Lung (tissue), 11 donors: ENCODE measurements at regions not wholly inside any gene's neighbourhood (a gene's known extent, or its start where the extent isn't known, plus 50 kb on each side); places are given as distances from the start of the nearest gene placed in this dataset.

Source experiments
- ATAC-seq: fragments of 200-7000 bp; cut with Tn5 transposase; one replicate; pipeline ENCODE4 v1.9.1; 2020; ENCODE audit warnings: moderate number of reproducible peaks; ENCODE audit not compliant: insufficient read depth, low FRiP score
- DNase-seq, 3 donors: peaks; one replicate each; pipeline ENCODE4 v3.0.0-alpha.2; 2013 to 2017
- H3K27ac ChIP-seq, 2 donors: one replicate each; pipeline ENCODE4 v1.5.1; 2013; ENCODE audit warnings: mild to moderate bottlenecking in 2 of 2, moderate library complexity in 2 of 2, control low read depth in 1 of 2, inconsistent platforms in 1 of 2, low read depth in 1 of 2, low read length in 1 of 2
- H3K27me3 ChIP-seq, 3 donors: one replicate each; pipeline ENCODE4 v1.5.1; 2013; ENCODE audit warnings: low read length in 2 of 3; ENCODE audit not compliant: control insufficient read depth in 3 of 3, insufficient read depth in 3 of 3
- H3K36me3 ChIP-seq, 4 donors: one replicate each; pipeline ENCODE4 v1.5.1; 2013; ENCODE audit warnings: low read length in 4 of 4, mild to moderate bottlenecking in 1 of 4, moderate library complexity in 1 of 4; ENCODE audit not compliant: control insufficient read depth in 4 of 4, insufficient read depth in 4 of 4
- H3K4me1 ChIP-seq, 5 donors: one replicate each; pipeline ENCODE4 v1.5.1; 2013; ENCODE audit warnings: low read length in 5 of 5, mild to moderate bottlenecking in 2 of 5, moderate library complexity in 1 of 5; ENCODE audit not compliant: control insufficient read depth in 5 of 5, insufficient read depth in 5 of 5
- H3K4me3 ChIP-seq: one replicate; pipeline ENCODE4 v1.5.1; 2013; ENCODE audit warnings: mild to moderate bottlenecking, control low read depth, moderate library complexity
- H3K9ac ChIP-seq, 2 donors: one replicate each; pipeline ENCODE4 v1.5.1; 2013; ENCODE audit warnings: low read length in 2 of 2, control low read depth in 1 of 2; ENCODE audit not compliant: insufficient read depth in 1 of 2
- H3K9me3 ChIP-seq, 4 donors: one replicate each; pipeline ENCODE4 v1.5.1; 2013; ENCODE audit warnings: low read length in 3 of 4, mild to moderate bottlenecking in 1 of 4, moderate library complexity in 1 of 4; ENCODE audit not compliant: control insufficient read depth in 4 of 4, insufficient read depth in 3 of 4
- WGBS, 2 donors: extraction: QIAGEN DNeasy Blood & Tissue Kit; methylation state at CpG; one replicate each; pipeline ENCODE4 v1.1.7; 2013; 5-methylcytosine and 5-hydroxymethylcytosine counted together
- TF ChIP-seq, protein P1 (sequence below): IDR thresholded peaks from 2 replicates; pipeline ENCODE4 v1.5.1; 2012; ENCODE audit warnings: mild to moderate bottlenecking; ENCODE audit errors: control extremely low read depth, extremely low read depth
- donor health status: control.
- donor health status: control.
- donor health status: Bipolar disorder and iron deficiency.
- donor health status: healthy.
- donor health status: DM: yes; HTN: yes; CAD: no.

- Histone ChIP-seq H3K9me3 (peaks cover 0 to 5% (median 1%) of the 10 kb centered on the region in 4 donors), H3K4me1 (peaks cover 0 to 3% (median 0%) of the 10 kb centered on the region in 5 donors), H3K4me3 (no peak overlapping the region), H3K36me3 (no peaks in the 10 kb centered on the region), H3K27ac (no peak overlapping the region), H3K27me3 (no peaks in the 10 kb centered on the region), H3K9ac (no peak overlapping the region)
- WGBS, 2 donors = 55 to 77% methylated on average over 1 of the region's 1 CpG
- TF ChIP-seq, protein P1, sequence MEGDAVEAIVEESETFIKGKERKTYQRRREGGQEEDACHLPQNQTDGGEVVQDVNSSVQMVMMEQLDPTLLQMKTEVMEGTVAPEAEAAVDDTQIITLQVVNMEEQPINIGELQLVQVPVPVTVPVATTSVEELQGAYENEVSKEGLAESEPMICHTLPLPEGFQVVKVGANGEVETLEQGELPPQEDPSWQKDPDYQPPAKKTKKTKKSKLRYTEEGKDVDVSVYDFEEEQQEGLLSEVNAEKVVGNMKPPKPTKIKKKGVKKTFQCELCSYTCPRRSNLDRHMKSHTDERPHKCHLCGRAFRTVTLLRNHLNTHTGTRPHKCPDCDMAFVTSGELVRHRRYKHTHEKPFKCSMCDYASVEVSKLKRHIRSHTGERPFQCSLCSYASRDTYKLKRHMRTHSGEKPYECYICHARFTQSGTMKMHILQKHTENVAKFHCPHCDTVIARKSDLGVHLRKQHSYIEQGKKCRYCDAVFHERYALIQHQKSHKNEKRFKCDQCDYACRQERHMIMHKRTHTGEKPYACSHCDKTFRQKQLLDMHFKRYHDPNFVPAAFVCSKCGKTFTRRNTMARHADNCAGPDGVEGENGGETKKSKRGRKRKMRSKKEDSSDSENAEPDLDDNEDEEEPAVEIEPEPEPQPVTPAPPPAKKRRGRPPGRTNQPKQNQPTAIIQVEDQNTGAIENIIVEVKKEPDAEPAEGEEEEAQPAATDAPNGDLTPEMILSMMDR = no peak
- ATAC-seq (no peak), DNase-seq (no peak)
Measured at GRCh38 chr2:12857891-12858290, 141.2 kb downstream of the TRIB2 start.

DNA sequence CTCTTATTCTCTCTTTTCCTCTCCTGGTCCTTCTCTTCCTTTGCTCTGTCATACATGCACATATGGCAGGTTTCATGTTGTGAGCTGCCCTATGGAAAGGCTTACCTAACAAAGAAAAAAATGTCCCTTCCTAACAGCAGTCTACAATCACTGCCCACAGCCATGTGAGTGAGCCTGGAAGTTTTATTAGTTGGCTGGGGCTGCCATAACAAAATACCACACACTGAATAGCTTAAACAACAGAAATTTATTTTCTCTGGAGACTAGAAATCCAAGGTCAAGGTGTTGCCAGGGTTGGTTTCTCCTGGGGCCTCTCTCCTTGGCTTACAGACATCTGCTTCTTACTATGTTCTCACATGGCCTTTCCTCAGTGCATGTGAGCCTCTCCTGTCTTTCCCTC lies 142.1 kb downstream of the TRIB2 start:
- no peak for ATAC-seq

GRCh38 chr2:12861344-12861930 lies 144.7 kb downstream of the TRIB2 start:
- peaks cover 0 to 3% (median 0%) of the 10 kb centered on the region in 5 donors for H3K4me1 ChIP-seq
- DNase-seq (no peak), ATAC-seq (no peak)
- peaks cover 0 to 5% (median 2%) of the 10 kb centered on the region in 4 donors for H3K9me3 ChIP-seq
- no peaks in the 10 kb centered on the region for H3K36me3 ChIP-seq
- WGBS, 2 donors = 58 to 85% methylated on average over 2 of the region's 2 CpGs
- H3K27ac ChIP-seq = peak overlapping the region; percentile 13 to 42
- TF ChIP-seq, protein P1 = no peak
- no peak overlapping the region for H3K4me3 ChIP-seq
- H3K27me3 ChIP-seq = no peaks in the 10 kb centered on the region
- no peak overlapping the region for H3K9ac ChIP-seq

More for the DNA sequence above, 142.1 kb downstream of the TRIB2 start:
- TF ChIP-seq, protein P1 = no peak
- Histone ChIP-seq H3K27ac (no peak overlapping the region), H3K9me3 (peaks cover 0 to 4% (median 2%) of the 10 kb centered on the region in 4 donors), H3K4me3 (no peak overlapping the region), H3K27me3 (no peaks in the 10 kb centered on the region), H3K4me1 (peaks cover 0 to 3% (median 0%) of the 10 kb centered on the region in 5 donors), H3K36me3 (no peaks in the 10 kb centered on the region), H3K9ac (no peak overlapping the region)
- no peak for DNase-seq

DNA sequence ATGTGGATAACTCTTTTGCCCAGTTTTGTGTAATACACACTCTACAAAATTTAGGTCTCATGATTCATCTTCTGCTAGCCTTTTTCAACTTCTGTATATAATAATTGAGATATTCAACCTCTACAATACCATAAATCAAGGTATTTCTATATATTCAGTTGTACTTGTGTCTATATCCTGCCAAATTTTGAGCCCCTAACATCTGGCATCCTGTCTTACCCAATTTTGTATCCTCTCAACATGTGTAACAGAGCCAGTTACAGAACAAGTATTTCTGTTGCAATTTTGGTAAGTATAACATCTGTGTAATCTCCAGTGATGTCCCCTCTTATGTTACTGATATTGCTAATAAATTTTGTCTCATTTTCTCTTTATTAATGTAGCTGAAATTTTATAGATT lies 145.8 kb downstream of the TRIB2 start:
- Histone ChIP-seq H3K4me1 (peaks cover 0 to 2% (median 0%) of the 10 kb centered on the region in 5 donors), H3K9ac (no peak overlapping the region), H3K27me3 (no peaks in the 10 kb centered on the region), H3K4me3 (no peak overlapping the region), H3K36me3 (no peaks in the 10 kb centered on the region), H3K9me3 (peaks cover 0 to 5% (median 2%) of the 10 kb centered on the region in 4 donors), H3K27ac (no peak overlapping the region)
- no peak for ATAC-seq
- no peak for DNase-seq
- TF ChIP-seq, protein P1 = no peak
